Endothelial cell of umbilical vein (primary cell): ENCODE measurements at regions not wholly inside any gene's neighbourhood (a gene's known extent, or its start where the extent isn't known, plus 50 kb on each side); places are given as distances from the start of the nearest gene placed in this dataset.

Experiments
- EZH2 ChIP-seq: IDR thresholded peaks from 2 replicates; pipeline ENCODE4 v1.6.1; 2012; ENCODE audit warnings: borderline replicate concordance, low read depth, mild to moderate bottlenecking, moderate library complexity, low read length, inconsistent platforms; ENCODE audit not compliant: severe bottlenecking
- GATA2 ChIP-seq: IDR thresholded peaks from 2 replicates; pipeline ENCODE4 v1.7.0; 2011; ENCODE audit warnings: low read depth, mild to moderate bottlenecking, moderate library complexity, mixed read lengths, low read length; ENCODE audit not compliant: insufficient read length, insufficient read depth
- JUN ChIP-seq: IDR thresholded peaks from 2 replicates; pipeline ENCODE4 v1.6.1; 2011; ENCODE audit warnings: borderline replicate concordance, low read depth; ENCODE audit not compliant: insufficient read length, insufficient read depth
- POLR2A ChIP-seq: IDR thresholded peaks from 2 replicates; pipeline ENCODE4 v1.6.1; 2012; ENCODE audit warnings: low read depth, mild to moderate bottlenecking, control low read depth, low read length
- POLR2AphosphoS5 ChIP-seq: IDR thresholded peaks from 2 replicates; pipeline ENCODE4 v1.6.1; 2012; ENCODE audit warnings: low read depth, mild to moderate bottlenecking, control low read depth, low read length, moderate library complexity; ENCODE audit not compliant: insufficient read depth
- TF ChIP-seq, protein P1 (sequence below), 2 donors: IDR thresholded peaks; 1 replicate in 1 of 2; 2 replicates in 1 of 2; pipeline ENCODE4 v1.5.1; 2011; ENCODE audit warnings: low read length in 2 of 2, mild to moderate bottlenecking in 2 of 2, moderate library complexity in 2 of 2, control low read depth in 1 of 2, inconsistent platforms in 1 of 2, low read depth in 1 of 2; ENCODE audit not compliant: insufficient read depth in 1 of 2; ENCODE audit errors: extremely low read depth in 1 of 2
- TF ChIP-seq, protein P2 (sequence below): IDR thresholded peaks from 2 replicates; pipeline ENCODE4 v1.6.1; 2011; ENCODE audit not compliant: insufficient read depth, insufficient read length

DNA sequence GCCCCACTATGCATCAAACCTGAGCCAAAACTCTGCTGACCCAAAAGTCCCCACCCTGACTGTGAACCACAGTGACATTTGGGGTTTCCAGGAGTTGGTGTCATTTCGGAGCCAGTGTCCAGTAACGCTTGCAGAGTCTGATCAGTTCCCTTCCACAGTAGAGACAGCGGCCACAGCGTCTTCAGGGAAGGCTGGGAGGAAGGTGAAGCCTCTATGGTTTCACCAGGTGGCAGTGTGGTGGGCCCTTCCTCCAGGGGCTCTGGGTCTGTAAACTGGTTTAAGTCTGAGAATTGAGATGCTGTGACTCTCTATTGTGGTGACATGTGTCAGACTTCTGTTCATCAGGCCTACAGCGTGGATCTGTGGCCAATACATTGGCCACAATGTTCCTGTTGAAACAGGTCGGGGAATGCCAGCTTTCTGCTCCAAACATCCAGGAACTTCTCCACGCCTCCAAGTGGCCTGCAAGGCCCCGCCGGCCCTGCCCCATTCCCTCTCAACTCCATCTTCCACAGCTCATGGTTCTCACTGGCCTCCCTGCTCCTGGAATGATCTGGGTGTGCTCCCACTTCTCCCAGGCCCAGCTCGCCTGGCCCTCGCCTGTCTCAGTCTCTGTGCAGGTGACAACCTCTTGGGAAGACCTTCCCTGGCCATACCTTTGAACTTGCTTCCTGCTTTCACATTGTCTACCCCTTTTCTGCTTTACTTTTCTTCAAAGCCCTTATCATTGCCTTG lies 124.5 kb upstream of the FAM20C start:
- TF ChIP-seq, protein P1, sequence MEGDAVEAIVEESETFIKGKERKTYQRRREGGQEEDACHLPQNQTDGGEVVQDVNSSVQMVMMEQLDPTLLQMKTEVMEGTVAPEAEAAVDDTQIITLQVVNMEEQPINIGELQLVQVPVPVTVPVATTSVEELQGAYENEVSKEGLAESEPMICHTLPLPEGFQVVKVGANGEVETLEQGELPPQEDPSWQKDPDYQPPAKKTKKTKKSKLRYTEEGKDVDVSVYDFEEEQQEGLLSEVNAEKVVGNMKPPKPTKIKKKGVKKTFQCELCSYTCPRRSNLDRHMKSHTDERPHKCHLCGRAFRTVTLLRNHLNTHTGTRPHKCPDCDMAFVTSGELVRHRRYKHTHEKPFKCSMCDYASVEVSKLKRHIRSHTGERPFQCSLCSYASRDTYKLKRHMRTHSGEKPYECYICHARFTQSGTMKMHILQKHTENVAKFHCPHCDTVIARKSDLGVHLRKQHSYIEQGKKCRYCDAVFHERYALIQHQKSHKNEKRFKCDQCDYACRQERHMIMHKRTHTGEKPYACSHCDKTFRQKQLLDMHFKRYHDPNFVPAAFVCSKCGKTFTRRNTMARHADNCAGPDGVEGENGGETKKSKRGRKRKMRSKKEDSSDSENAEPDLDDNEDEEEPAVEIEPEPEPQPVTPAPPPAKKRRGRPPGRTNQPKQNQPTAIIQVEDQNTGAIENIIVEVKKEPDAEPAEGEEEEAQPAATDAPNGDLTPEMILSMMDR (IDR thresholded peaks at IDR 0.05; ENCODE audit: extremely low read depth in 1 of 2, insufficient read depth in 1 of 2, low read depth in 1 of 2, low read length in 2 of 2): no peak
- TF ChIP-seq POLR2A (no peak), POLR2AphosphoS5 (no peak), JUN (no peak), EZH2 (no peak), GATA2 (no peak)
- TF ChIP-seq, protein P2, sequence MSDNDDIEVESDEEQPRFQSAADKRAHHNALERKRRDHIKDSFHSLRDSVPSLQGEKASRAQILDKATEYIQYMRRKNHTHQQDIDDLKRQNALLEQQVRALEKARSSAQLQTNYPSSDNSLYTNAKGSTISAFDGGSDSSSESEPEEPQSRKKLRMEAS: no peak
